Astrocyte (in vitro differentiated cells and primary cell): ENCODE measurements at regions not wholly inside any gene's neighbourhood (a gene's known extent, or its start where the extent isn't known, plus 50 kb on each side); places are given as distances from the start of the nearest gene placed in this dataset.

Experiments used
- EZH2 ChIP-seq: IDR thresholded peaks from 2 replicates; pipeline ENCODE4 v1.6.1; 2012; ENCODE audit warnings: mild to moderate bottlenecking, low read length, inconsistent platforms; ENCODE audit not compliant: insufficient read depth
- TF ChIP-seq, protein P1 (sequence below): IDR thresholded peaks from 2 replicates; pipeline ENCODE4 v1.5.1; 2011; ENCODE audit warnings: low read depth, mild to moderate bottlenecking, inconsistent platforms, low read length, moderate library complexity; ENCODE audit not compliant: insufficient read depth

DNA sequence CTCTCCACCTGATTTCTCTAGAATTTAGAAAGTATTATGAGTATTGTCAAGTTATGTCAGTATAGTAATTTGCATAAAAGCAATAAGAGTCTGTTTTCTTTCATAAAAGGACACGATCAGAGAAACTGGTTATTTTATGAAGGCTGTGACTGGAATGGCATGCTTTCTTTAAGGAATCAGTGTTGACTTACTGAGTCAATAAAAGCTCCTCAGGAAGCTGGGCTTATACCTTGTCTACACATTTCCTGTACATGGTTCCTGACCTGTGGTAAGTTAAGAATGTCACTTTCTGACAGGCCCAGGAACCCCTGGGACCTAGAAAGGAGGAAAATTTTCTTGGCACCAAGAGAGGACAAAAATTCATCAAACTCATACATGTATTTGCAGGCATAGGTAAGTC, 1224.0 kb upstream of the ADGRB3 start:
- TF ChIP-seq, protein P1, sequence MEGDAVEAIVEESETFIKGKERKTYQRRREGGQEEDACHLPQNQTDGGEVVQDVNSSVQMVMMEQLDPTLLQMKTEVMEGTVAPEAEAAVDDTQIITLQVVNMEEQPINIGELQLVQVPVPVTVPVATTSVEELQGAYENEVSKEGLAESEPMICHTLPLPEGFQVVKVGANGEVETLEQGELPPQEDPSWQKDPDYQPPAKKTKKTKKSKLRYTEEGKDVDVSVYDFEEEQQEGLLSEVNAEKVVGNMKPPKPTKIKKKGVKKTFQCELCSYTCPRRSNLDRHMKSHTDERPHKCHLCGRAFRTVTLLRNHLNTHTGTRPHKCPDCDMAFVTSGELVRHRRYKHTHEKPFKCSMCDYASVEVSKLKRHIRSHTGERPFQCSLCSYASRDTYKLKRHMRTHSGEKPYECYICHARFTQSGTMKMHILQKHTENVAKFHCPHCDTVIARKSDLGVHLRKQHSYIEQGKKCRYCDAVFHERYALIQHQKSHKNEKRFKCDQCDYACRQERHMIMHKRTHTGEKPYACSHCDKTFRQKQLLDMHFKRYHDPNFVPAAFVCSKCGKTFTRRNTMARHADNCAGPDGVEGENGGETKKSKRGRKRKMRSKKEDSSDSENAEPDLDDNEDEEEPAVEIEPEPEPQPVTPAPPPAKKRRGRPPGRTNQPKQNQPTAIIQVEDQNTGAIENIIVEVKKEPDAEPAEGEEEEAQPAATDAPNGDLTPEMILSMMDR = no peak
- TF ChIP-seq EZH2 = no peak
